NCI-H82 treated with DMSO at 0.1 percent for 48 hours (cell line): ENCODE measurements at regions not wholly inside any gene's neighbourhood (a gene's known extent, or its start where the extent isn't known, plus 50 kb on each side); places are given as distances from the start of the nearest gene placed in this dataset.

Experiments used
- DNase-seq: peaks from one replicate; lab custom pipeline; 2025; ENCODE audit not compliant: unreplicated experiment; lab: John Stamatoyannopoulos, UW

- DNase-seq = no peak
Measured at GRCh38 chr4:26099967-26100366, 185.9 kb downstream of the SMIM20 start.

DNA sequence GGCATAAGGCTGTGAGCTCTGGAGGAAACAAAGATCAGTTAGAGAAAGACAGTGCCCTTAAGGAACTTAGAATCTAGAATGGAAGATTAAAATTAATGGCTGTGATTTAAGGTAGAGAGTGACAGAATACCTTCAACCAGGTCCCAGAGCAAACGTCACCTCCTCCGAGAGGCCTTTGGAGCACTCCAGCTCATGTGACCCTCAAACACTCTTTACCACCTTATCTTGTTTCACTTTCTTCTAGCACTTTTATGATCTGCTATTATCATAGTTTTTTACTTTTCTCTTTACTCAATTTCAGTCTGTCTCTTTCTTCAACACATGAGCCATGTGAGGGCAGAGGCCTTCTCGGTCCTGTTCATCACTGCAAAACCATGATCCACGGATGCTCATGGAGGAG is 187.0 kb downstream of the SMIM20 start:
- no peak for DNase-seq

- no peak for DNase-seq
Measured at GRCh38 chr4:26104056-26104685, 190.2 kb downstream of the SMIM20 start.

DNA sequence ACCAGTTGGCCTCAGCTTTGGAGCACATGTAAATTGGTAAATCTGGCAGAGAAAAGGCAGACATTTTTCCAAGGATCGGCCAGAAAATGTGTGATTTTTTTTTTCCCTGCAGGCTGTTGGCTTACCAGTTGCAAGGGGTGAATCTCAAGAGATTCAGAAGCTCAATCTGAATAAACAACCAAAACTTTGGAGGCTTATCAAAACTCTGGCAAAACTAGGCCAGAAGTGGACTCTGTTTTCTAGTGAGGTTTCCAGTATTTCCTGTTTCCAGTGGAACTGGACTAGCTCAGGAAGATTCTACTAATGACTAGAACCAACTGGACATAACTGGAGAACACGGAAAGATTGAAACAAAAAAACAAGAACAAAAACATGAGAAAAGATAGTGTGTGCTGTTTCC is 191.3 kb downstream of the SMIM20 start:
- no peak for DNase-seq

DNA sequence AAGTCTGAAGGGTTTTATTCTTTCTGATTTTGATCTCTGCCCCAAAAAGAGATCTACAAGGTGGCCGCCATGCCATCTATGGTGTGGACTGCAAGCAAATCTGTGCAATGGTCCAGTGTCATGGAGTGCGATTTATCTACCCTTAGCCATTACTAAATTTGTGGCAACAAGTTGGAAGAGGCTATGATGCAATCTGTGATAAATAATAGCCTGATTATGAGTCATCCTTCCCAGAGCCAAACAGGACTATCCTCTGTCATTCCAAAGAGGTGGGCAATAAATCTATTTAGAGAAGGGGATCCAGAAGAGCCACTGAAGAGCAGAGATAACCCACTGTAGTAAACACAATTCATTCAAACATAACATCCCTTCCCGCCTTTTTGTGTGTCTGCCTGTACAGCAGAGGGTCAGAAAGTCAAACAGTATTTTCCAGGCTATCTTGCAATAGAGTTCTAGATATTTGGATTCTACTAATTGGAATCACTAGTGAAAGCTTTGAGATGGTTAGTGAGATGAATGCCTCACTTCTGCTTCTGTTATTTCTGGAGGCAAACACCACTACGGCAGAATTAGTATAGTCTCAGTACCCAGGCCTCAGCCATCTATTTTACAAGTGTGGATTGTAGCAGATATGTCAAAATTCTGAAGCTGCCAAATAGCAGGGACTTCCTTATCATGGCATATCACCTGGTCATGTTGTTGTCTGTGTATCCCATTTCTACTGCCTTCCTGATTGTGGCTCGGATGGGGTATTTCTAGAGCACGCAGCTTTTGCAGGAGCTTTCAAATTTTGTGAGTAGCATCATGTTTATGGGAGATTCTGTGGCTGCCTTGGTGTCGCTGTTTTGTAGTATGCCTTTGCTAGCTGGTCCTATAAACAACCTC is 192.0 kb downstream of the SMIM20 start:
- DNase-seq = no peak

DNA sequence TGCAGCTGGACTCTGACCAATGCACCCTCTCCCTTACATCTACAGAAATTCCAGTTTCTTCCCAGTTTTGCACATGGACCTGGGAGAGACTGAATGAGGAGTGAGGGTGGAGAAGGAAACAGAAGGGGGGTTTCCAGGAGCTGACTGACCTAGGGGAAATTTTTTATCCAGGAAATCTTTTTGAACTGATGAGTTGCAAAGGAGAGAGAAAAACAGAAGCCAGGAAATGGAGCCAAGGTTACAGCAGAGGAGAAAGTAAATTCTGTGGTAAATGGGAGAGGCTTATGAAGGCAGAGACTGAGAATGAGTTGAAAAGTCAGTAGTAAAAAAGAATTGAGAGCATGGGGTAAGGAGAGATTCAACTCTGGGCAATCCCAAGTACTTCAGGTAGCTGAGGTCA is 192.8 kb downstream of the SMIM20 start:
- no peak for DNase-seq

DNA sequence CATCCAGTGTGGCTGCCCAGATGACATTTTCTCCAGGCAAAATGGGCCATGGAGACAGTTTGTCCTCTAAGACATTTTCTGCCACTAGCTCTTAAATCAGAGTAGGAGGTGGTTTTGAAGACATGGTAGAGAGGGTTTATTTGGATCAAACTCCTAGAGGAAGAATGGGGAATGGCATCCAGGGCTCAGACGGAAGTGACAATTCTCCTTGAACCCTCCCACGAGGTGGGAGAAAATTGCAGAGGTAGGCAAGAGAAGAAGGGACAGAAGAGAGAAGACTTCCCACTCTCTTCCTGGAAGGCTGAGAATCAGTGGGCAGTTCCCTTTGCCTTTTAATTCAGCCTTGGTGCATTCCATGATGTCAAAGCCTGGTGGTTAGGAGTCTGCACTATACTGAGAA is 194.0 kb downstream of the SMIM20 start:
- no peak for DNase-seq

- no peak for DNase-seq
Measured at GRCh38 chr4:26110493-26110892, 196.5 kb downstream of the SMIM20 start.

GRCh38 chr4:26113339-26113940 is 199.4 kb downstream of the SMIM20 start:
- no peak for DNase-seq

DNA sequence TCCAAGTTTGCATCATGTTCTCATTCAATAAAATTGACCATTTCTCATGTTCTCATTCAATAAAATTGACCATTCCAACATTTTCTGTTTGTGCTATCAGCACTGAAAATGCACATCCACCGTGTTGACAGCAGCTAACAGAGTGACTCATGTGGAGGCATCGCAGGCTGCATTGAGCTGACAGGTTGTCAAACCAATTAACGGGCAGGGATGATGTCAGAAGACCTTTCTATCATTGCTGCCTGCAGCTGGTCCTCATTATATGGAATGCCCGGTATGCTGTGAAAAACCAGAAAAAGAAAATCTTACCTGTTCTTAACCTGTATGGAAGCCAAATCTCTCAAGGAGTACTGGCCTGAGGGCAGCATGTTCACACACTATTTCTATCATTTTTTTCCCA is 202.0 kb downstream of the SMIM20 start:
- DNase-seq = no peak

DNA sequence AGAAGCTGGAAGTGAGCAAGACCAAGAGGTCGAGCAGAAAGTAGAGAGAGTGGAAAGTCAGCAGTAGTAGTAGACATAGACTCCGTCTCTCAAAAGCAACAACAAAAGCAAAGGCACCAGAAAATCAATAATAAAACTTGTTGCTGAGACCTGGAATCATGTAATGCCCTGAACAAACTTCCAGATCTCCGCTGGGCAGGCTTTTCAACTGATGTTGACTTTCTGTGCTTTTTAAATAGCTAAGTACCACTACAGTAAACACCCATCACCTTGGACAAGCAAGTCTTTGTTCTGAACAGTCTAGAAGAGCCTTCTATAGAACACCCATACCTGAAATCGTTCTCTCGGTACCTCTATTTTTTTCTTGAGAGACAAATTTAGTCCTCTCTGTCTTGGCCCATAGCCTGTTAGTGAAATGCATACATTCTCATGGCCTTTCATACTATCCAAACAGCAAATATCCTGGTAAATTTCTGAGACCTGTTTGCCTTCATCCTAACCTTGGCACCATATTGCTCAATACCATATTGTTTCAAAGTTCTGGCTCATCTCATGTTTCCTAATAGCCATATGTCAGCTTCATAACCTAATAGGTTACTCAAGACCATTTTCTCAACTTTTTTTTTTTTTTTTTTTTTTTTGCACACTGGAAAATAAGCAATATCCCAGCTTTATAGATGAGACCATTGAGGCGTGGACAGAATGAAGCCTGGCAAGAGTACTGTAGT is 200.6 kb upstream of the RBPJ start:
- DNase-seq = no peak

GRCh38 chr4:26122690-26123089 is 198.1 kb upstream of the RBPJ start:
- DNase-seq = no peak

GRCh38 chr4:26124753-26125321 is 196.0 kb upstream of the RBPJ start:
- no peak for DNase-seq

- DNase-seq = no peak
Measured at GRCh38 chr4:26126143-26126718, 194.6 kb upstream of the RBPJ start.

GRCh38 chr4:26126994-26127393 is 193.8 kb upstream of the RBPJ start:
- no peak for DNase-seq

GRCh38 chr4:26127851-26128337 is 192.9 kb upstream of the RBPJ start:
- DNase-seq = no peak

DNA sequence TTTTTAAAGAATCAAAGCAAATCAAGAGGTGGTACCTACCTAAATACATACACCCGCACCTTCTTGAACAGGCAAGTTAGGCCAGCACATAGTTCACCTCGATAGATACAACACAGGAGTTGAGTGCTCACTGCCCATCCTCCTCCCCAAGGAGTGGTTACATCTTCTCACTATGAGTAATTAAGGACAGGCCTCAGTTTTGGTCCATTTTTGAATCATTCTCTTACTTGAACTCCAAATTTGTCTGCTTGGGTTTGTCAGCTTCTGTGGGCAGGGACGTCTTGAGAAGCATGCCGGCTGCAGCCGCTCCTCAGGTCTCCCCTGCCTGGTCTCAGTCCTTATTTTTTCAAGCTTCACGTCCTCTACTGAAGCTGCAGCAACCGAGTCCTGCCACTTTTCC is 190.6 kb upstream of the RBPJ start:
- no peak for DNase-seq

- DNase-seq = no peak
Measured at GRCh38 chr4:26130841-26131432, 189.9 kb upstream of the RBPJ start.

- no peak for DNase-seq
Measured at GRCh38 chr4:26131711-26132110, 189.1 kb upstream of the RBPJ start.

DNA sequence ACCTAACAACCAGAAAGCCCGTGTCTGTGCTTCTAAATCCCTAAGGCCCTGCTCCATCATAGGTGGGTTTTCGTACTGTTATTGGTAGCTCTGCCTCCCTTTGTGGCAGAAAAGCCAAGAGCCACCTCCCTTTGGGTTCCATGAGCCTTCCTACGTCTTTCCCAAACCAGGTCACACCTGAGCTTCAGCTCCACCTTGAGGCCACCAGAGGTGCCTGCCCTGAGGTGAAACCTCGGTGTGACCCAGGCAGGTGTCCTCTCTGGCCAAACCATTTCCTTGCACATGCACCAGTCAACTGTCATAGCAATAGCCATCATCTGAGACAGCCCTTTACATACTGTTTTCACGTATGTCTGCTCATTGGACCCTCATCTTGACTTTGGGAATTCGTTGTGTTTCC is 188.0 kb upstream of the RBPJ start:
- no peak for DNase-seq
